ENCODE measurements at regions not wholly inside any gene's neighbourhood (a gene's known extent, or its start where the extent isn't known, plus 50 kb on each side); places are given as distances from the start of the nearest gene placed in this dataset.
A peak's percentile ranks its signal among the peaks of the same experiment; 100 is the strongest.
"Not testable (repeated sequence)": the region's sequence is repeated elsewhere in the genome, so short reads cannot be mapped to it uniquely, and the experiment has no call there.

GRCh38 chr4:89497517-89498308 is 190.1 kb upstream of the GPRIN3 start:
- H3K27me3 ChIP-seq: no peaks in the 10 kb centered on the region
- H3K27ac ChIP-seq: peak overlapping the region in 1 of 4 donors; percentile 29
- no peak overlapping the region for H3K4me3 ChIP-seq
- H3K4me1 ChIP-seq: peaks cover 0 to 5% (median 2%) of the 10 kb centered on the region in 4 donors
- DNase-seq: no peak
- H3K36me3 ChIP-seq: no peaks in the 10 kb centered on the region
- no peaks in the 10 kb centered on the region for H3K9me3 ChIP-seq
- no peak for TF ChIP-seq POLR2A (IDR thresholded peaks at IDR 0.05)
- no peak for TF ChIP-seq CTCF (IDR thresholded peaks at IDR 0.05)

- Histone ChIP-seq H3K4me1 (peaks cover 0 to 5% (median 2%) of the 10 kb centered on the region in 4 donors), H3K36me3 (no peaks in the 10 kb centered on the region), H3K4me3 (no peak overlapping the region), H3K27ac (no peak overlapping the region), H3K9me3 (no peaks in the 10 kb centered on the region), H3K27me3 (no peaks in the 10 kb centered on the region)
- no peak for DNase-seq
- TF ChIP-seq POLR2A (IDR thresholded peaks at IDR 0.05) (no peak), CTCF (IDR thresholded peaks at IDR 0.05) (no peak)
These were observed 189.3 kb upstream of the GPRIN3 start for GRCh38 chr4:89496851-89497250.

GRCh38 chr4:89493367-89493766 is 185.8 kb upstream of the GPRIN3 start:
- H3K4me3 ChIP-seq: no peak overlapping the region
- H3K9me3 ChIP-seq: no peaks in the 10 kb centered on the region
- TF ChIP-seq CTCF (IDR thresholded peaks at IDR 0.05): no peak
- no peak for TF ChIP-seq POLR2A (IDR thresholded peaks at IDR 0.05)
- DNase-seq: no peak
- H3K4me1 ChIP-seq: peaks cover 0 to 4% (median 2%) of the 10 kb centered on the region in 4 donors
- no peaks in the 10 kb centered on the region for H3K27me3 ChIP-seq
- H3K36me3 ChIP-seq: no peaks in the 10 kb centered on the region
- no peak overlapping the region for H3K27ac ChIP-seq

GRCh38 chr4:89492581-89493071 is 185.0 kb upstream of the GPRIN3 start:
- no peak overlapping the region for H3K4me3 ChIP-seq
- no peak for TF ChIP-seq CTCF (IDR thresholded peaks at IDR 0.05)
- no peak for TF ChIP-seq POLR2A (IDR thresholded peaks at IDR 0.05)
- H3K9me3 ChIP-seq: no peaks in the 10 kb centered on the region
- H3K27me3 ChIP-seq: no peaks in the 10 kb centered on the region
- peak overlapping the region in 2 of 4 donors; percentile 4 to 16 for H3K27ac ChIP-seq
- DNase-seq: no peak
- H3K4me1 ChIP-seq: peaks cover 0 to 4% (median 0%) of the 10 kb centered on the region in 4 donors
- H3K36me3 ChIP-seq: no peaks in the 10 kb centered on the region

GRCh38 chr4:89491761-89492160 is 184.2 kb upstream of the GPRIN3 start:
- Histone ChIP-seq H3K9me3 (no peaks in the 10 kb centered on the region), H3K4me1 (peaks cover 0 to 4% (median 0%) of the 10 kb centered on the region in 4 donors), H3K36me3 (no peaks in the 10 kb centered on the region), H3K27ac (no peak overlapping the region), H3K4me3 (no peak overlapping the region), H3K27me3 (no peaks in the 10 kb centered on the region)
- TF ChIP-seq POLR2A (IDR thresholded peaks at IDR 0.05) (no peak), CTCF (IDR thresholded peaks at IDR 0.05) (no peak)
- no peak for DNase-seq

- H3K27ac ChIP-seq: not testable (repeated sequence)
These were observed 182.4 kb upstream of the GPRIN3 start for GRCh38 chr4:89489921-89490431.

More at GRCh38 chr4:89489921-89490431, 182.4 kb upstream of the GPRIN3 start:
- not testable (repeated sequence) for H3K9me3 ChIP-seq, H3K4me1 ChIP-seq, DNase-seq, H3K4me3 ChIP-seq, H3K27me3 ChIP-seq, H3K36me3 ChIP-seq
